CD4-positive, alpha-beta T cell (primary cell): ENCODE measurements at regions not wholly inside any gene's neighbourhood (a gene's known extent, or its start where the extent isn't known, plus 50 kb on each side); places are given as distances from the start of the nearest gene placed in this dataset.

Source experiments
- ATAC-seq: fragments of 200-7000 bp; cut with Tn5 transposase; one replicate; pipeline ENCODE4 v1.10.0; 2022; ENCODE audit warnings: mild to moderate bottlenecking; ENCODE audit not compliant: poor library complexity
- CTCF ChIA-PET: fragments of 350-600 bp; sonication (Branson Sonifier 250); formaldehyde crosslinking; loops from one replicate; lab custom pipeline; 2021; ENCODE audit warnings: antibody characterized with exemption, inconsistent platforms; lab: Charles Lee
- POLR2A ChIA-PET: fragments of 350-600 bp; sonication (Branson Sonifier 250); formaldehyde crosslinking; loops from one replicate; lab custom pipeline; 2021; ENCODE audit warnings: antibody characterized with exemption, inconsistent platforms; lab: Charles Lee
- DNase-seq, 14 experiments: peaks; one replicate each; pipeline ENCODE4 v3.0.0-alpha.2; 2013 to 2020; ENCODE audit warnings: mixed read lengths in 2 of 14
- H3K27ac ChIP-seq, 2 donors: one replicate each; pipeline versions ENCODE4 v1.5.1 to v1.7.0; 2013; ENCODE audit warnings: low read length in 2 of 2, low read depth in 1 of 2, mild to moderate bottlenecking in 1 of 2
- H3K27me3 ChIP-seq, 2 experiments: 1 replicate in 1 of 2; 2 replicates in 1 of 2; pipeline versions ENCODE4 v1.6.1 to v1.7.0; 2013; ENCODE audit warnings: low read length in 2 of 2, control low read depth in 1 of 2, mild to moderate bottlenecking in 1 of 2, moderate library complexity in 1 of 2; ENCODE audit not compliant: insufficient read depth in 2 of 2, control insufficient read depth in 1 of 2
- H3K36me3 ChIP-seq: one replicate; pipeline ENCODE4 v1.6.1; 2013; ENCODE audit warnings: low read length, control low read depth; ENCODE audit not compliant: insufficient read depth
- H3K4me1 ChIP-seq: one replicate; pipeline ENCODE4 v1.6.1; 2013; ENCODE audit warnings: low read length, control low read depth; ENCODE audit not compliant: insufficient read depth
- H3K4me3 ChIP-seq: one replicate; pipeline ENCODE4 v1.5.1; 2013; ENCODE audit warnings: mild to moderate bottlenecking, low read length, moderate library complexity
- H3K9me3 ChIP-seq, 2 experiments: 1 replicate in 1 of 2; 2 replicates in 1 of 2; pipeline versions ENCODE4 v1.6.1 to v1.7.0; 2013; ENCODE audit warnings: low read length in 2 of 2, mild to moderate bottlenecking in 2 of 2, control low read depth in 1 of 2, moderate library complexity in 1 of 2; ENCODE audit not compliant: control insufficient read depth in 1 of 2, insufficient read depth in 1 of 2
- H3K27ac Mint-ChIP-seq: one replicate; pipeline ENCODE4 v1.8.0; 2020; ENCODE audit warnings: mixed read lengths
- H3K27me3 Mint-ChIP-seq: one replicate; pipeline ENCODE4 v1.8.0; 2021; ENCODE audit warnings: mixed read lengths
- H3K36me3 Mint-ChIP-seq: one replicate; pipeline ENCODE4 v1.8.0; 2021; ENCODE audit warnings: low read depth, mixed read lengths
- H3K4me1 Mint-ChIP-seq: one replicate; pipeline ENCODE4 v1.8.0; 2021; ENCODE audit warnings: low read depth, mixed read lengths
- H3K4me3 Mint-ChIP-seq: one replicate; pipeline ENCODE4 v1.8.0; 2020; ENCODE audit warnings: mild to moderate bottlenecking, mixed read lengths
- H3K9me3 Mint-ChIP-seq: one replicate; pipeline ENCODE4 v1.8.0; 2020; ENCODE audit warnings: mixed read lengths
- CTCF ChIP-seq: fragments of 200-600 bp; IDR thresholded peaks from one replicate; pipeline ENCODE4 v1.8.0; 2022; ENCODE audit warnings: antibody characterized with exemption, mild to moderate bottlenecking
- intact Hi-C, 2 experiments: fragments of 100-400 bp; cut with DNase I in 1 of 2; cut with micrococcal nuclease in 1 of 2; formaldehyde crosslinking; loops; one replicate each; pipeline versions ENCODE4 v1.15.1 to v1.9.0; 2023 to 2025; cut with DNase I, micrococcal nuclease

- DNase-seq (no peak), ATAC-seq (no peak)
- Mint-ChIP-seq H3K36me3 (no peaks in the 10 kb centered on the region), H3K27me3 (peaks cover 21% of the 10 kb centered on the region), H3K9me3 (peaks cover 1% of the 10 kb centered on the region), H3K27ac (no peak overlapping the region), H3K4me1 (no peaks in the 10 kb centered on the region), H3K4me3 (no peak overlapping the region)
- H3K27me3 ChIP-seq: no peaks in the 10 kb centered on the region
- intact Hi-C loops: no loop called here
- H3K4me1 ChIP-seq: no peaks in the 10 kb centered on the region
- POLR2A ChIA-PET: no interaction called here
- no peak for TF ChIP-seq CTCF
- CTCF ChIA-PET: no interaction called here
- H3K4me3 ChIP-seq: no peak overlapping the region
- H3K9me3 ChIP-seq: no peaks in the 10 kb centered on the region
- no peaks in the 10 kb centered on the region for H3K36me3 ChIP-seq
- H3K27ac ChIP-seq: no peak overlapping the region
Measured at GRCh38 chr13:31452525-31452924, 252.8 kb downstream of the B3GLCT start.

- POLR2A ChIA-PET: no interaction called here
- H3K9me3 Mint-ChIP-seq: peaks cover 4% of the 10 kb centered on the region
- ATAC-seq (no peak), DNase-seq (no peak)
- H3K9me3 ChIP-seq: no peaks in the 10 kb centered on the region
- no peaks in the 10 kb centered on the region for H3K36me3 Mint-ChIP-seq
- no peak for TF ChIP-seq CTCF
- CTCF ChIA-PET: no interaction called here
- intact Hi-C loops: no loop called here
- H3K4me1 ChIP-seq: no peaks in the 10 kb centered on the region
- no peaks in the 10 kb centered on the region for H3K27me3 ChIP-seq
- no peak overlapping the region for H3K27ac Mint-ChIP-seq
- no peaks in the 10 kb centered on the region for H3K4me1 Mint-ChIP-seq
- H3K36me3 ChIP-seq: no peaks in the 10 kb centered on the region
- peaks cover 16% of the 10 kb centered on the region for H3K27me3 Mint-ChIP-seq
- H3K27ac ChIP-seq: no peak overlapping the region
- H3K4me3 ChIP-seq: no peak overlapping the region
- H3K4me3 Mint-ChIP-seq: no peak overlapping the region
Measured at GRCh38 chr13:31455581-31455980, 255.8 kb downstream of the B3GLCT start.

- no peak for DNase-seq
- intact Hi-C loops: no loop called here
- Mint-ChIP-seq H3K9me3 (peaks cover 4% of the 10 kb centered on the region), H3K36me3 (no peaks in the 10 kb centered on the region), H3K27me3 (peaks cover 14% of the 10 kb centered on the region), H3K27ac (no peak overlapping the region), H3K4me1 (no peaks in the 10 kb centered on the region), H3K4me3 (no peak overlapping the region)
- H3K4me1 ChIP-seq: no peaks in the 10 kb centered on the region
- TF ChIP-seq CTCF: no peak
- H3K27me3 ChIP-seq: no peaks in the 10 kb centered on the region
- no peak overlapping the region for H3K27ac ChIP-seq
- H3K36me3 ChIP-seq: no peaks in the 10 kb centered on the region
- ATAC-seq: no peak
- CTCF ChIA-PET: no interaction called here
- POLR2A ChIA-PET: no interaction called here
- no peaks in the 10 kb centered on the region for H3K9me3 ChIP-seq
- H3K4me3 ChIP-seq: no peak overlapping the region
Measured at GRCh38 chr13:31456056-31456455, 256.3 kb downstream of the B3GLCT start.
